PC-3 (cell line): ENCODE measurements at regions not wholly inside any gene's neighbourhood (a gene's known extent, or its start where the extent isn't known, plus 50 kb on each side); places are given as distances from the start of the nearest gene placed in this dataset.

Experiments
- ATAC-seq: fragments of 200-7000 bp; cut with Tn5 transposase; 2 replicates; pipeline ENCODE4 v1.9.1; 2020; ENCODE audit warnings: mild to moderate bottlenecking, moderate library complexity
- BruUV-seq: library from RNA; stranded (reverse); fragments of 400-500 nt; replicated peaks from 2 replicates; lab custom pipeline; 2021; lab: Mats Ljungman, UMichigan
- CTCF ChIA-PET: fragments of 300-600 bp; sonication (Branson Sonifier 250); formaldehyde crosslinking; loops from one replicate; lab custom pipeline; 2022; ENCODE audit warnings: antibody characterized with exemption; lab: Charles Lee
- POLR2A ChIA-PET: fragments of 300-600 bp; sonication (Branson Sonifier 250); formaldehyde crosslinking; loops from one replicate; lab custom pipeline; 2022; ENCODE audit warnings: antibody characterized with exemption; ENCODE audit not compliant: unreplicated experiment; lab: Charles Lee
- DNase-seq: peaks from one replicate; pipeline ENCODE4 v3.0.0-alpha.2; 2015
- H2AFZ ChIP-seq: fragments of 300-600 bp; sonication (generic); 2 replicates; pipeline ENCODE4 v1.6.0; 2016; ENCODE audit warnings: antibody characterized with exemption, low read length
- H3F3A ChIP-seq: fragments of 300-600 bp; sonication (generic); one replicate; pipeline ENCODE4 v1.6.0; 2017; ENCODE audit warnings: antibody characterized with exemption, low read length, control low read depth, mild to moderate bottlenecking; ENCODE audit not compliant: unreplicated experiment
- H3K27ac ChIP-seq: fragments of 300-600 bp; sonication (generic); 2 replicates; pipeline ENCODE4 v1.5.1; 2016; ENCODE audit warnings: mild to moderate bottlenecking, low read length
- H3K27me3 ChIP-seq: fragments of 300-600 bp; sonication (generic); 2 replicates; pipeline ENCODE4 v1.6.1; 2016; ENCODE audit warnings: low read length, mixed read lengths
- H3K36me3 ChIP-seq: fragments of 300-600 bp; sonication (generic); 2 replicates; pipeline ENCODE4 v1.6.1; 2016; ENCODE audit warnings: low read depth, mixed run types, low read length, mixed read lengths
- H3K4me1 ChIP-seq: fragments of 300-600 bp; sonication (generic); 2 replicates; pipeline ENCODE4 v1.5.1; 2016; ENCODE audit warnings: low read length; ENCODE audit not compliant: insufficient read depth
- H3K4me2 ChIP-seq: fragments of 300-600 bp; sonication (generic); 2 replicates; pipeline ENCODE4 v1.6.0; 2016; ENCODE audit warnings: low read length
- H3K4me3 ChIP-seq: fragments of 300-600 bp; sonication (generic); 2 replicates; pipeline ENCODE4 v1.5.1; 2016; ENCODE audit warnings: mild to moderate bottlenecking, low read length, mixed read lengths
- H3K79me2 ChIP-seq: fragments of 300-600 bp; sonication (generic); 2 replicates; pipeline ENCODE4 v1.6.1; 2017; ENCODE audit warnings: low read length, mixed read lengths
- H3K9ac ChIP-seq: fragments of 300-600 bp; sonication (generic); 2 replicates; pipeline ENCODE4 v1.6.0; 2016; ENCODE audit warnings: mild to moderate bottlenecking, low read length
- H3K9me2 ChIP-seq: fragments of 300-600 bp; sonication (generic); replicated peaks from 2 replicates; pipeline ENCODE4 v1.6.1; 2016; ENCODE audit warnings: mixed run types, low read length, mixed read lengths
- H3K9me3 ChIP-seq: fragments of 300-600 bp; sonication (generic); 2 replicates; pipeline ENCODE4 v1.6.1; 2016; ENCODE audit warnings: low read length, mixed read lengths
- H4K20me1 ChIP-seq: fragments of 300-600 bp; sonication (generic); 2 replicates; pipeline ENCODE4 v1.6.1; 2016; ENCODE audit warnings: low read length, mixed read lengths
- CTCF ChIP-seq: fragments of 300-600 bp; sonication (generic); conservative IDR thresholded peaks from 2 replicates; pipeline ENCODE4 v1.5.1; 2017; ENCODE audit warnings: antibody characterized with exemption, low read depth, mild to moderate bottlenecking, low read length
- EZH2 ChIP-seq: fragments of 300-600 bp; sonication (generic); IDR thresholded peaks from one replicate; pipeline ENCODE4 v1.6.1; 2017; ENCODE audit warnings: antibody characterized with exemption, mild to moderate bottlenecking, low read length; ENCODE audit not compliant: unreplicated experiment
- EZH2phosphoT487 ChIP-seq: fragments of 300-600 bp; sonication (generic); IDR thresholded peaks from 2 replicates; pipeline ENCODE4 v1.6.1; 2018; ENCODE audit warnings: mild to moderate bottlenecking, antibody characterized with exemption, low read length, borderline replicate concordance
- intact Hi-C: fragments of 100-400 bp; cut with micrococcal nuclease; formaldehyde crosslinking; loops from 2 replicates; pipeline ENCODE4 v1.9.0; 2023

- Histone ChIP-seq H3K79me2 (no peaks in the 10 kb centered on the region), H3K9me2 (no peaks in the 10 kb centered on the region), H3K9me3 (no peaks in the 10 kb centered on the region), H3K4me3 (no peak overlapping the region), H3K4me1 (no peaks in the 10 kb centered on the region), H4K20me1 (no peaks in the 10 kb centered on the region), H3K36me3 (no peaks in the 10 kb centered on the region), H3K4me2 (no peak overlapping the region), H3K27ac (no peak overlapping the region), H3K9ac (no peak overlapping the region), H3F3A (no peaks in the 10 kb centered on the region), H2AFZ (no peak overlapping the region), H3K27me3 (no peaks in the 10 kb centered on the region)
- DNase-seq (no peak), ATAC-seq (no peak)
- intact Hi-C loops = no loop called here
- ChIA-PET CTCF (no interaction called here), POLR2A (no interaction called here)
- TF ChIP-seq EZH2 (no peak), EZH2phosphoT487 (no peak), CTCF (no peak)
- no TSS peak for BruUV-seq
These were observed 266.0 kb downstream of the CD83 start for GRCh38 chr6:14383393-14384174.

- Histone ChIP-seq H3K9me2 (no peaks in the 10 kb centered on the region), H3K79me2 (no peaks in the 10 kb centered on the region), H3K9ac (no peak overlapping the region), H3F3A (no peaks in the 10 kb centered on the region), H3K9me3 (no peaks in the 10 kb centered on the region), H3K27me3 (no peaks in the 10 kb centered on the region), H3K4me2 (no peak overlapping the region), H3K4me3 (no peak overlapping the region), H3K4me1 (no peaks in the 10 kb centered on the region), H2AFZ (no peak overlapping the region), H3K36me3 (no peaks in the 10 kb centered on the region), H3K27ac (no peak overlapping the region), H4K20me1 (no peaks in the 10 kb centered on the region)
- ChIA-PET POLR2A (no interaction called here), CTCF (no interaction called here)
- BruUV-seq = no TSS peak
- intact Hi-C loops = no loop called here
- DNase-seq (no peak), ATAC-seq (no peak)
- no peak for TF ChIP-seq EZH2
- TF ChIP-seq CTCF = no peak
These were observed 266.8 kb downstream of the CD83 start for GRCh38 chr6:14384175-14384949.

DNA sequence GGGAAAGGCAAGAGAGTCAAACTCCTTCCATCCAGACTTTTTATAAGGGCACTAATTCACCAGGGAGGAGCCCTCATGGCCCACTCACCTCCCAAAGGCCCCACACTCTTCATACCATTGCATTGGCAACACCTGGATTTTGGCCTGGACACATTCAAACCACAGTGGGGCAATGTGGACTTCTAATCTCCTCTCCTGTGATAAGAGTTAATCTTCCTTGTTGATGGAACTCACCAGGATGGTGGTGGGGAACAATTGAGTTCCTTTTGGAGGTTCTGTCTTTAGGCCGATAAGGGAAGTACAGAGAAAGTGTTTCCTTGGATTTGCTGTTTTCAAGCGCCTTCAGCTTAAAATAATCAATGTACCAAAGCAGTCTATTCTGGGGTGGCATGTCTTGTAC, 268.7 kb downstream of the CD83 start:
- CTCF ChIA-PET = no interaction called here
- BruUV-seq = no TSS peak
- no peaks in the 10 kb centered on the region for H3K9me2 ChIP-seq
- no peak overlapping the region for H2AFZ ChIP-seq
- H3K4me1 ChIP-seq = no peaks in the 10 kb centered on the region
- H3K9ac ChIP-seq = no peak overlapping the region
- H3K9me3 ChIP-seq = no peaks in the 10 kb centered on the region
- H3K27ac ChIP-seq = no peak overlapping the region
- H3K27me3 ChIP-seq = no peaks in the 10 kb centered on the region
- POLR2A ChIA-PET = no interaction called here
- TF ChIP-seq EZH2phosphoT487 = no peak
- TF ChIP-seq EZH2 = no peak
- TF ChIP-seq CTCF = no peak
- no peak overlapping the region for H3K4me2 ChIP-seq
- H3K4me3 ChIP-seq = no peak overlapping the region
- H3F3A ChIP-seq = no peaks in the 10 kb centered on the region
- H3K79me2 ChIP-seq = no peaks in the 10 kb centered on the region
- DNase-seq = no peak
- no peak for ATAC-seq
- intact Hi-C loops = no loop called here
- H4K20me1 ChIP-seq = no peaks in the 10 kb centered on the region
- H3K36me3 ChIP-seq = no peaks in the 10 kb centered on the region
